ENCODE measurements at regions not wholly inside any gene's neighbourhood (a gene's known extent, or its start where the extent isn't known, plus 50 kb on each side); places are given as distances from the start of the nearest gene placed in this dataset.

GRCh38 chr9:118324706-118325105 lies 620.5 kb downstream of the TLR4 start:
- Histone ChIP-seq H3K4me3 (no peak overlapping the region), H3K36me3 (no peaks in the 10 kb centered on the region), H3K4me1 (peaks cover 0 to 5% (median 0%) of the 10 kb centered on the region in 12 donors), H3K27ac (no peak overlapping the region), H3K27me3 (no peaks in the 10 kb centered on the region), H3K9me3 (no peaks in the 10 kb centered on the region)
- no peak for TF ChIP-seq POLR2A (IDR thresholded peaks at IDR 0.05)
- TF ChIP-seq, protein P1, sequence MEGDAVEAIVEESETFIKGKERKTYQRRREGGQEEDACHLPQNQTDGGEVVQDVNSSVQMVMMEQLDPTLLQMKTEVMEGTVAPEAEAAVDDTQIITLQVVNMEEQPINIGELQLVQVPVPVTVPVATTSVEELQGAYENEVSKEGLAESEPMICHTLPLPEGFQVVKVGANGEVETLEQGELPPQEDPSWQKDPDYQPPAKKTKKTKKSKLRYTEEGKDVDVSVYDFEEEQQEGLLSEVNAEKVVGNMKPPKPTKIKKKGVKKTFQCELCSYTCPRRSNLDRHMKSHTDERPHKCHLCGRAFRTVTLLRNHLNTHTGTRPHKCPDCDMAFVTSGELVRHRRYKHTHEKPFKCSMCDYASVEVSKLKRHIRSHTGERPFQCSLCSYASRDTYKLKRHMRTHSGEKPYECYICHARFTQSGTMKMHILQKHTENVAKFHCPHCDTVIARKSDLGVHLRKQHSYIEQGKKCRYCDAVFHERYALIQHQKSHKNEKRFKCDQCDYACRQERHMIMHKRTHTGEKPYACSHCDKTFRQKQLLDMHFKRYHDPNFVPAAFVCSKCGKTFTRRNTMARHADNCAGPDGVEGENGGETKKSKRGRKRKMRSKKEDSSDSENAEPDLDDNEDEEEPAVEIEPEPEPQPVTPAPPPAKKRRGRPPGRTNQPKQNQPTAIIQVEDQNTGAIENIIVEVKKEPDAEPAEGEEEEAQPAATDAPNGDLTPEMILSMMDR (IDR thresholded peaks at IDR 0.05) = no peak
- intact Hi-C loops (cut with DNase I) = loop anchor here in 1 of 10 donors (10.0 kb wide), 1 partner anchor 150 kb away; no protein-coding TSS in a partner anchor
- no peak for ATAC-seq
- WGBS, 4 donors = 82 to 90% (median 89%) methylated on average over 2 of the region's 2 CpGs
- no peak for DNase-seq

- WGBS, 4 donors = 76 to 83% (median 79%) methylated on average over 2 of the region's 2 CpGs
- Histone ChIP-seq H3K36me3 (no peaks in the 10 kb centered on the region), H3K27ac (no peak overlapping the region), H3K4me3 (no peak overlapping the region), H3K4me1 (peaks cover 0 to 5% (median 0%) of the 10 kb centered on the region in 12 donors), H3K9me3 (no peaks in the 10 kb centered on the region), H3K27me3 (no peaks in the 10 kb centered on the region)
- DNase-seq = no peak
- TF ChIP-seq, protein P1 (IDR thresholded peaks at IDR 0.05) = no peak
- TF ChIP-seq POLR2A (IDR thresholded peaks at IDR 0.05) = no peak
- intact Hi-C loops (cut with DNase I) = loop anchor here in 1 of 10 donors (10.0 kb wide), 1 partner anchor 149 kb away; no protein-coding TSS in a partner anchor
- ATAC-seq = no peak
Measured at GRCh38 chr9:118325757-118326156, 621.6 kb downstream of the TLR4 start.

DNA sequence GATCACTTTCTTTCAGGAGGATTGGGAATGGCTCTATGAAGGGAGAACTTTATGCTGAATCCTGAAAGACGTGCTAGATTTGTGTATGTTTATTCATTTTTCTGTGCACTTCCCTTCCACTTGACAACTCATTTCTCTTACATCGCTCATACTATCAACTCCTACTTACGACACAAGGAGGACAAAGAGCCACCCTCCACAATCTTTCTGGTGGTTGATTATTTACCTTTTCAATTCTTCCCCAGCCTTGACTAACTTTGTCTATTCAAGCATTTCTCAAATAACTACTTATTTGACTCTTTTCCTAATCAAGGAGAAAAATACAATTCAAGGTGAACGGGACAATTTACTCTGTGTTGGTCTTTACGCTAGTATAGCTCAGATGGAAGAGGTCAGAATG lies 622.1 kb downstream of the TLR4 start:
- Histone ChIP-seq H3K27me3 (no peaks in the 10 kb centered on the region), H3K9me3 (no peaks in the 10 kb centered on the region), H3K36me3 (no peaks in the 10 kb centered on the region), H3K4me3 (no peak overlapping the region), H3K27ac (no peak overlapping the region), H3K4me1 (peaks cover 0 to 5% (median 0%) of the 10 kb centered on the region in 12 donors)
- no peak for TF ChIP-seq POLR2A (IDR thresholded peaks at IDR 0.05)
- TF ChIP-seq, protein P1 (IDR thresholded peaks at IDR 0.05) = no peak
- no peak for ATAC-seq
- intact Hi-C loops (cut with DNase I) = loop anchor here in 1 of 10 donors (10.0 kb wide), 1 partner anchor 148 kb away; no protein-coding TSS in a partner anchor
- 86 to 92% (median 88%) methylated on average over 5 of the region's 5 CpGs for WGBS, 4 donors
- no peak for DNase-seq

- TF ChIP-seq, protein P1 (IDR thresholded peaks at IDR 0.05) = no peak
- TF ChIP-seq POLR2A (IDR thresholded peaks at IDR 0.05) = no peak
- no peak for ATAC-seq
- Histone ChIP-seq H3K27me3 (no peaks in the 10 kb centered on the region), H3K27ac (no peak overlapping the region), H3K4me1 (peaks cover 0 to 5% (median 0%) of the 10 kb centered on the region in 12 donors), H3K4me3 (no peak overlapping the region), H3K9me3 (no peaks in the 10 kb centered on the region), H3K36me3 (no peaks in the 10 kb centered on the region)
- no peak for DNase-seq
- WGBS, 4 donors = 64 to 70% (median 68%) methylated on average over 10 of the region's 10 CpGs
- intact Hi-C loops (cut with DNase I) = loop anchor here in 1 of 10 donors (10.0 kb wide), 1 partner anchor 124 kb away; no protein-coding TSS in a partner anchor
Measured at GRCh38 chr9:118330191-118330986, 626.2 kb downstream of the TLR4 start.
